ENCODE measurements at regions not wholly inside any gene's neighbourhood (a gene's known extent, or its start where the extent isn't known, plus 50 kb on each side); places are given as distances from the start of the nearest gene placed in this dataset.

- DNase-seq (ENCODE audit: extremely low spot score), result no peak
- CTCF ChIA-PET, result interaction anchor here (1.4 kb wide), 1 partner anchor 29 kb away, joined by 3 read pairs; no protein-coding TSS in a partner anchor
- POLR2A ChIA-PET, result no interaction called here
- TF ChIP-seq CTCF (IDR thresholded peaks at IDR 0.05; ENCODE audit: control extremely low read depth, extremely low read depth, low read depth, missing control alignments), result no peak
Measured at GRCh38 chr16:55136356-55137150, 187.4 kb upstream of the IRX6 start.

GRCh38 chr16:55138298-55138697 lies 185.7 kb upstream of the IRX6 start:
- no peak for TF ChIP-seq CTCF (IDR thresholded peaks at IDR 0.05; ENCODE audit: control extremely low read depth, extremely low read depth, low read depth, missing control alignments)
- CTCF ChIA-PET, result no interaction called here
- no peak for DNase-seq (ENCODE audit: extremely low spot score)
- POLR2A ChIA-PET, result no interaction called here

- no peak for DNase-seq (ENCODE audit: extremely low spot score)
- CTCF ChIA-PET, result no interaction called here
- TF ChIP-seq CTCF (IDR thresholded peaks at IDR 0.05; ENCODE audit: control extremely low read depth, extremely low read depth, low read depth, missing control alignments), result no peak
- POLR2A ChIA-PET, result no interaction called here
Measured at GRCh38 chr16:55142405-55142804, 181.6 kb upstream of the IRX6 start.

- ChIA-PET POLR2A (no interaction called here), CTCF (interaction anchor here (1.7 kb wide), 1 partner anchor 11 kb away, joined by 6 read pairs; no protein-coding TSS in a partner anchor)
- no peak for DNase-seq (ENCODE audit: extremely low spot score)
- TF ChIP-seq CTCF (IDR thresholded peaks at IDR 0.05; ENCODE audit: control extremely low read depth, extremely low read depth, low read depth, missing control alignments), result no peak
Measured at GRCh38 chr16:55144651-55145050, 179.4 kb upstream of the IRX6 start.

- ChIA-PET CTCF (no interaction called here), POLR2A (no interaction called here)
- no peak for TF ChIP-seq CTCF (IDR thresholded peaks at IDR 0.05; ENCODE audit: control extremely low read depth, extremely low read depth, low read depth, missing control alignments)
- DNase-seq (ENCODE audit: extremely low spot score), result no peak
Measured at GRCh38 chr16:55145771-55146603, 178.0 kb upstream of the IRX6 start.

GRCh38 chr16:55146966-55147365 lies 177.0 kb upstream of the IRX6 start:
- no peak for TF ChIP-seq CTCF (IDR thresholded peaks at IDR 0.05; ENCODE audit: control extremely low read depth, extremely low read depth, low read depth, missing control alignments)
- CTCF ChIA-PET, result interaction anchor here (1.0 kb wide), 1 partner anchor 12 kb away, joined by 3 read pairs; no protein-coding TSS in a partner anchor
- POLR2A ChIA-PET, result no interaction called here
- DNase-seq (ENCODE audit: extremely low spot score), result no peak
